Caco-2 (cell line): ENCODE measurements at regions not wholly inside any gene's neighbourhood (a gene's known extent, or its start where the extent isn't known, plus 50 kb on each side); places are given as distances from the start of the nearest gene placed in this dataset.

Experiments
- BruUV-seq: library from RNA; stranded (reverse); fragments of 400-500 nt; replicated peaks from 2 replicates; lab custom pipeline; 2021; lab: Mats Ljungman, UMichigan
- CTCF ChIA-PET: fragments of 300-600 bp; sonication (Branson Sonifier 250); formaldehyde crosslinking; loops from one replicate; lab custom pipeline; 2022; ENCODE audit warnings: antibody characterized with exemption; lab: Charles Lee
- POLR2A ChIA-PET: fragments of 300-600 bp; sonication (Branson Sonifier 250); formaldehyde crosslinking; loops from one replicate; lab custom pipeline; 2022; ENCODE audit warnings: antibody characterized with exemption; lab: Charles Lee
- DNase-seq, 2 experiments: peaks; one replicate each; pipeline versions ENCODE4 v3.0.0 to v3.0.0-alpha.2; 2020 to 2022
- H3K27me3 ChIP-seq: replicated peaks from 2 replicates; pipeline ENCODE4 v1.6.0; 2011; ENCODE audit warnings: low read length; ENCODE audit not compliant: control insufficient read depth, insufficient read depth
- H3K36me3 ChIP-seq: 2 replicates; pipeline ENCODE4 v1.5.1; 2011; ENCODE audit warnings: low read length; ENCODE audit not compliant: control insufficient read depth, insufficient read depth
- H3K4me1 ChIP-seq: fragments of 250-450 bp; sonication (Bioruptor Pico); 2 replicates; pipeline ENCODE4 v1.5.1; 2020; ENCODE audit warnings: mild to moderate bottlenecking
- H3K4me3 ChIP-seq: 2 replicates; pipeline ENCODE4 v1.5.1; 2011; ENCODE audit warnings: low read depth, mild to moderate bottlenecking, control low read depth, low read length
- H3K9me3 ChIP-seq: fragments of 250-450 bp; sonication (Bioruptor Pico); 2 replicates; pipeline ENCODE4 v1.5.1; 2020; ENCODE audit warnings: mild to moderate bottlenecking, moderate library complexity
- H3K27ac Mint-ChIP-seq: one replicate; pipeline ENCODE4 v1.8.0; 2022; ENCODE audit warnings: mixed read lengths; ENCODE audit not compliant: unreplicated experiment
- H3K27me3 Mint-ChIP-seq: one replicate; pipeline ENCODE4 v1.8.0; 2022; ENCODE audit warnings: mixed read lengths; ENCODE audit not compliant: insufficient read depth, unreplicated experiment
- H3K36me3 Mint-ChIP-seq: one replicate; pipeline ENCODE4 v1.8.0; 2022; ENCODE audit warnings: mild to moderate bottlenecking, mixed read lengths; ENCODE audit not compliant: insufficient read depth, unreplicated experiment
- H3K4me1 Mint-ChIP-seq: one replicate; pipeline ENCODE4 v1.8.0; 2022; ENCODE audit warnings: low read depth, mixed read lengths; ENCODE audit not compliant: unreplicated experiment
- H3K4me3 Mint-ChIP-seq: one replicate; pipeline ENCODE4 v1.8.0; 2022; ENCODE audit warnings: mild to moderate bottlenecking, moderate library complexity, mixed read lengths; ENCODE audit not compliant: unreplicated experiment
- H3K9me3 Mint-ChIP-seq: one replicate; pipeline ENCODE4 v1.8.0; 2022; ENCODE audit warnings: mixed read lengths; ENCODE audit not compliant: unreplicated experiment
- intact Hi-C: fragments of 100-400 bp; cut with micrococcal nuclease; formaldehyde crosslinking; loops from one replicate; pipeline ENCODE4 v1.10.0; 2022; ENCODE audit not compliant: unreplicated experiment
- TF ChIP-seq, protein P1 (sequence below), 2 experiments: fragments of 200-600 bp in 1 of 2; IDR thresholded peaks; 1 replicate in 1 of 2; 2 replicates in 1 of 2; pipeline versions ENCODE4 v1.5.1 to v1.8.0; 2011 to 2022; ENCODE audit warnings: antibody characterized with exemption in 1 of 2, control low read depth in 1 of 2, inconsistent platforms in 1 of 2, low read depth in 1 of 2, low read length in 1 of 2, mild to moderate bottlenecking in 1 of 2, moderate library complexity in 1 of 2; ENCODE audit not compliant: insufficient read depth in 1 of 2, severe bottlenecking in 1 of 2, unreplicated experiment in 1 of 2

GRCh38 chr19:31716826-31717225 is 367.6 kb upstream of the TSHZ3 start:
- Mint-ChIP-seq H3K27ac (no peak overlapping the region), H3K4me1 (no peaks in the 10 kb centered on the region)
- BruUV-seq, result no TSS peak

GRCh38 chr19:31717269-31717923 is 368.2 kb upstream of the TSHZ3 start:
- Mint-ChIP-seq H3K27ac (no peak overlapping the region), H3K36me3 (no peaks in the 10 kb centered on the region), H3K9me3 (no peaks in the 10 kb centered on the region), H3K27me3 (peaks cover 11% of the 10 kb centered on the region), H3K4me1 (no peaks in the 10 kb centered on the region), H3K4me3 (no peak overlapping the region)
- Histone ChIP-seq H3K27me3 (no peaks in the 10 kb centered on the region), H3K4me3 (no peak overlapping the region), H3K36me3 (no peaks in the 10 kb centered on the region), H3K4me1 (no peaks in the 10 kb centered on the region), H3K9me3 (no peaks in the 10 kb centered on the region)
- POLR2A ChIA-PET, result no interaction called here
- no peak for DNase-seq
- no TSS peak for BruUV-seq
- intact Hi-C loops, result no loop called here
- CTCF ChIA-PET, result no interaction called here
- TF ChIP-seq, protein P1, sequence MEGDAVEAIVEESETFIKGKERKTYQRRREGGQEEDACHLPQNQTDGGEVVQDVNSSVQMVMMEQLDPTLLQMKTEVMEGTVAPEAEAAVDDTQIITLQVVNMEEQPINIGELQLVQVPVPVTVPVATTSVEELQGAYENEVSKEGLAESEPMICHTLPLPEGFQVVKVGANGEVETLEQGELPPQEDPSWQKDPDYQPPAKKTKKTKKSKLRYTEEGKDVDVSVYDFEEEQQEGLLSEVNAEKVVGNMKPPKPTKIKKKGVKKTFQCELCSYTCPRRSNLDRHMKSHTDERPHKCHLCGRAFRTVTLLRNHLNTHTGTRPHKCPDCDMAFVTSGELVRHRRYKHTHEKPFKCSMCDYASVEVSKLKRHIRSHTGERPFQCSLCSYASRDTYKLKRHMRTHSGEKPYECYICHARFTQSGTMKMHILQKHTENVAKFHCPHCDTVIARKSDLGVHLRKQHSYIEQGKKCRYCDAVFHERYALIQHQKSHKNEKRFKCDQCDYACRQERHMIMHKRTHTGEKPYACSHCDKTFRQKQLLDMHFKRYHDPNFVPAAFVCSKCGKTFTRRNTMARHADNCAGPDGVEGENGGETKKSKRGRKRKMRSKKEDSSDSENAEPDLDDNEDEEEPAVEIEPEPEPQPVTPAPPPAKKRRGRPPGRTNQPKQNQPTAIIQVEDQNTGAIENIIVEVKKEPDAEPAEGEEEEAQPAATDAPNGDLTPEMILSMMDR (IDR thresholded peaks at IDR 0.05; ENCODE audit: insufficient read depth in 1 of 2, low read depth in 1 of 2, low read length in 1 of 2, severe bottlenecking in 1 of 2, unreplicated experiment in 1 of 2), result no peak

More at GRCh38 chr19:31716826-31717225, 367.6 kb upstream of the TSHZ3 start:
- H3K27me3 Mint-ChIP-seq, result peaks cover 15% of the 10 kb centered on the region
- Histone ChIP-seq H3K36me3 (no peaks in the 10 kb centered on the region), H3K4me3 (no peak overlapping the region), H3K27me3 (no peaks in the 10 kb centered on the region), H3K4me1 (no peaks in the 10 kb centered on the region), H3K9me3 (no peaks in the 10 kb centered on the region)
- TF ChIP-seq, protein P1 (IDR thresholded peaks at IDR 0.05; ENCODE audit: insufficient read depth in 1 of 2, low read depth in 1 of 2, low read length in 1 of 2, severe bottlenecking in 1 of 2, unreplicated experiment in 1 of 2), result no peak
- no peaks in the 10 kb centered on the region for H3K9me3 Mint-ChIP-seq
- H3K4me3 Mint-ChIP-seq, result no peak overlapping the region
- intact Hi-C loops, result no loop called here
- ChIA-PET POLR2A (no interaction called here), CTCF (no interaction called here)
- no peaks in the 10 kb centered on the region for H3K36me3 Mint-ChIP-seq
- no peak for DNase-seq

GRCh38 chr19:31718032-31718431 is 368.8 kb upstream of the TSHZ3 start:
- H3K36me3 Mint-ChIP-seq, result no peaks in the 10 kb centered on the region
- H3K4me1 Mint-ChIP-seq, result no peaks in the 10 kb centered on the region
- peaks cover 11% of the 10 kb centered on the region for H3K27me3 Mint-ChIP-seq
- no peak for DNase-seq
- H3K4me1 ChIP-seq, result no peaks in the 10 kb centered on the region
- H3K9me3 Mint-ChIP-seq, result no peaks in the 10 kb centered on the region
- TF ChIP-seq, protein P1 (IDR thresholded peaks at IDR 0.05; ENCODE audit: insufficient read depth in 1 of 2, low read depth in 1 of 2, low read length in 1 of 2, severe bottlenecking in 1 of 2, unreplicated experiment in 1 of 2), result no peak
- ChIA-PET CTCF (no interaction called here), POLR2A (no interaction called here)
- no TSS peak for BruUV-seq
- no peak overlapping the region for H3K4me3 Mint-ChIP-seq
- H3K4me3 ChIP-seq, result no peak overlapping the region
- H3K36me3 ChIP-seq, result no peaks in the 10 kb centered on the region
- H3K27ac Mint-ChIP-seq, result no peak overlapping the region
- H3K27me3 ChIP-seq, result no peaks in the 10 kb centered on the region
- intact Hi-C loops, result no loop called here
- H3K9me3 ChIP-seq, result no peaks in the 10 kb centered on the region
